ENCODE measurements at regions not wholly inside any gene's neighbourhood (a gene's known extent, or its start where the extent isn't known, plus 50 kb on each side); places are given as distances from the start of the nearest gene placed in this dataset.

- Mint-ChIP-seq H3K27ac (ENCODE audit: low read depth, unreplicated experiment) (no peak overlapping the region), H3K9me3 (ENCODE audit: unreplicated experiment) (no peaks in the 10 kb centered on the region), H3K27me3 (ENCODE audit: insufficient read depth, unreplicated experiment) (no peaks in the 10 kb centered on the region), H3K4me3 (ENCODE audit: unreplicated experiment) (no peak overlapping the region), H3K4me1 (ENCODE audit: insufficient read depth, unreplicated experiment) (no peaks in the 10 kb centered on the region), H3K36me3 (ENCODE audit: insufficient read depth, unreplicated experiment) (no peaks in the 10 kb centered on the region)
- no TSS peak for BruUV-seq (replicated peaks)
- CTCF ChIA-PET, result interaction anchor here (0.8 kb wide), 1 partner anchor 508 kb away, joined by 3 read pairs; no protein-coding TSS in a partner anchor
- POLR2A ChIA-PET, result no interaction called here
- intact Hi-C loops (cut with micrococcal nuclease), result no loop called here
- DNase-seq (ENCODE audit: unreplicated experiment), result no peak
- TF ChIP-seq CTCF (IDR thresholded peaks at IDR 0.05; ENCODE audit: unreplicated experiment), result no peak
Observed at GRCh38 chr4:133863153-133863552, 338.4 kb downstream of the PABPC4L start.

GRCh38 chr4:133856731-133857355 is 344.7 kb downstream of the PABPC4L start:
- DNase-seq (ENCODE audit: unreplicated experiment), result no peak
- Mint-ChIP-seq H3K27me3 (ENCODE audit: insufficient read depth, unreplicated experiment) (no peaks in the 10 kb centered on the region), H3K36me3 (ENCODE audit: insufficient read depth, unreplicated experiment) (no peaks in the 10 kb centered on the region), H3K9me3 (ENCODE audit: unreplicated experiment) (no peaks in the 10 kb centered on the region), H3K27ac (ENCODE audit: low read depth, unreplicated experiment) (no peak overlapping the region), H3K4me3 (ENCODE audit: unreplicated experiment) (no peak overlapping the region), H3K4me1 (ENCODE audit: insufficient read depth, unreplicated experiment) (no peaks in the 10 kb centered on the region)
- BruUV-seq (replicated peaks), result no TSS peak
- intact Hi-C loops (cut with micrococcal nuclease), result no loop called here
- no peak for TF ChIP-seq CTCF (IDR thresholded peaks at IDR 0.05; ENCODE audit: unreplicated experiment)
- POLR2A ChIA-PET, result no interaction called here
- CTCF ChIA-PET, result no interaction called here

- no peak for DNase-seq (ENCODE audit: unreplicated experiment)
- no peak overlapping the region for H3K4me3 Mint-ChIP-seq (ENCODE audit: unreplicated experiment)
- intact Hi-C loops (cut with micrococcal nuclease), result no loop called here
- BruUV-seq (replicated peaks), result no TSS peak
- POLR2A ChIA-PET, result no interaction called here
- H3K4me1 Mint-ChIP-seq (ENCODE audit: insufficient read depth, unreplicated experiment), result no peaks in the 10 kb centered on the region
- H3K27ac Mint-ChIP-seq (ENCODE audit: low read depth, unreplicated experiment), result no peak overlapping the region
- H3K27me3 Mint-ChIP-seq (ENCODE audit: insufficient read depth, unreplicated experiment), result no peaks in the 10 kb centered on the region
- no peak for TF ChIP-seq CTCF (IDR thresholded peaks at IDR 0.05; ENCODE audit: unreplicated experiment)
- H3K9me3 Mint-ChIP-seq (ENCODE audit: unreplicated experiment), result no peaks in the 10 kb centered on the region
- H3K36me3 Mint-ChIP-seq (ENCODE audit: insufficient read depth, unreplicated experiment), result no peaks in the 10 kb centered on the region
- CTCF ChIA-PET, result no interaction called here
Observed at GRCh38 chr4:133855001-133855400, 346.6 kb downstream of the PABPC4L start.

- TF ChIP-seq CTCF (IDR thresholded peaks at IDR 0.05; ENCODE audit: unreplicated experiment), result no peak
- Mint-ChIP-seq H3K4me1 (ENCODE audit: insufficient read depth, unreplicated experiment) (no peaks in the 10 kb centered on the region), H3K27ac (ENCODE audit: low read depth, unreplicated experiment) (no peak overlapping the region), H3K4me3 (ENCODE audit: unreplicated experiment) (no peak overlapping the region), H3K27me3 (ENCODE audit: insufficient read depth, unreplicated experiment) (no peaks in the 10 kb centered on the region), H3K36me3 (ENCODE audit: insufficient read depth, unreplicated experiment) (no peaks in the 10 kb centered on the region), H3K9me3 (ENCODE audit: unreplicated experiment) (peaks cover 23% of the 10 kb centered on the region)
- DNase-seq (ENCODE audit: unreplicated experiment), result peak; percentile 1
- POLR2A ChIA-PET, result no interaction called here
- CTCF ChIA-PET, result no interaction called here
- no TSS peak for BruUV-seq (replicated peaks)
- intact Hi-C loops (cut with micrococcal nuclease), result no loop called here
Observed at GRCh38 chr4:133839326-133839725, 362.3 kb downstream of the PABPC4L start.

All from MCF 10A (cell line).